T47D (cell line): ENCODE measurements at regions not wholly inside any gene's neighbourhood (a gene's known extent, or its start where the extent isn't known, plus 50 kb on each side); places are given as distances from the start of the nearest gene placed in this dataset.

ENCODE experiments used
- DNase-seq, 2 experiments: peaks; one replicate each; pipeline versions ENCODE4 v3.0.0 to v3.0.0-alpha.2; 2011 to 2012; ENCODE audit warnings: low read depth in 1 of 2, low spot score in 1 of 2
- JUND ChIP-seq: IDR thresholded peaks from 2 replicates; pipeline ENCODE4 v1.6.1; 2012; ENCODE audit warnings: low read depth
- in situ Hi-C: cut with HindIII; loops from 2 replicates; pipeline ENCODE4 v1.10.0; 2016; ENCODE audit warnings: low sequenced_read_pairs, low pct_unique_long_range_greater_than_20kb

DNA sequence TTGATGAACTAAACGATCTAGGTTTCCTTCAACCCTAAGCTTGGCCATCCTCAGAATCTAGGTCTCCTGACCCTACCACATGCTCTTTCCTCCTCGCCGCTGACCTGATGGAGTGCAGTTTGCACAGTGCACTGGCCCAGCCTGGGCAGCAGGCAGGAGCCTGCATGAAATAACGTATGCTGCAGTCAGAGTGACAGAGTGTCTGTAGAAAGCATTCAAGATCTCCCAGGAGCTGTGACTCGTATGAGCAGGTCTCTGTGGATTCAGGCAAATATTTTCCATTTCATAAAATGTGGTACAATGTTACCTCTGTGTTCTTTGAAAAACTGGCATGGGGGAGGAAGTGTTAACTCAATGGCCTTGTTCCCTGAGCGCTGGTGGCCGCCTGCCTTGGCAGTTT, 441.8 kb downstream of the RPS24 start:
- DNase-seq = no peak
- TF ChIP-seq JUND = no peak
- in situ Hi-C loops = no loop called here

- no peak for TF ChIP-seq JUND
- DNase-seq = no peak
- in situ Hi-C loops = no loop called here
Observed at GRCh38 chr10:78476156-78476555, 442.5 kb downstream of the RPS24 start.

- no peak for TF ChIP-seq JUND
- no peak for DNase-seq
- in situ Hi-C loops = no loop called here
Observed at GRCh38 chr10:78476844-78477243, 443.2 kb downstream of the RPS24 start.

DNA sequence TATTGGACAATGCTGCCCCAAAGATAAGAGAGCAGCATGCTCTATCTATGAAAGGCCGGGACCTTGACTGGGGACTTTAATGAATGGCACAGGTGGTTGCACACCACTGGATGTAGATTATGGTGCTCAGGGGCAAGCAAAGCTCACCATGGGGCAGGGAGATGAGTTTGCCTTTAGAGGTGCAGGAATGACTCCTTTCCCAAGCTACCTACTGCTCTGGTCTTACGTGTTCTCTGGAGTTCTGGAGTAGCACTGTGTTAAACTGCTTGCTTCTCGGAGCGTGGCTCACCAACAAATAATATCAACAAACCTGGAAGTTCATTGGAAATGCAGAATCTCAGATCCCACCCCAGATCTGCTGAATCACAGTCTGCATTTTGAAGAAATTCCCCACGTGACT, 445.3 kb downstream of the RPS24 start:
- DNase-seq = no peak
- no peak for TF ChIP-seq JUND
- in situ Hi-C loops = no loop called here

DNA sequence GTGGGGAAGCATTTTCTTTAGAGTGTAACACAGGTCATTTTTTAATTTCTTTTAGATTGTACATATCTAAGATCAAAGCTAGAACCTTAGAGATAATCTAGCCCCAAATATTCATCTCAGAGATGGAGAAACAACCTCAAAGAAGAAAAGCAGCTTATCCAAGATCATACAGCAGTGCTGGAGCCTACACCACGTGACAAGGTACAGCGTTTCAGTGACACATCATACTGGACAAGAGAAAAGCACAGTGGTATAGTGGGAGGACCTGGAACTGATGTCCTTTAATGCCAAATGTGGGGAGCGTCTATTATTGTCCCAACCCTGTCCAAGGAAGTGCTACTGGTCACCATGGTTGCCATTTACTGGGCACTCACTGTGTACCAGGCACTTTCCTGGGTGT, 445.8 kb downstream of the RPS24 start:
- DNase-seq = no peak
- TF ChIP-seq JUND = no peak
- in situ Hi-C loops = no loop called here

DNA sequence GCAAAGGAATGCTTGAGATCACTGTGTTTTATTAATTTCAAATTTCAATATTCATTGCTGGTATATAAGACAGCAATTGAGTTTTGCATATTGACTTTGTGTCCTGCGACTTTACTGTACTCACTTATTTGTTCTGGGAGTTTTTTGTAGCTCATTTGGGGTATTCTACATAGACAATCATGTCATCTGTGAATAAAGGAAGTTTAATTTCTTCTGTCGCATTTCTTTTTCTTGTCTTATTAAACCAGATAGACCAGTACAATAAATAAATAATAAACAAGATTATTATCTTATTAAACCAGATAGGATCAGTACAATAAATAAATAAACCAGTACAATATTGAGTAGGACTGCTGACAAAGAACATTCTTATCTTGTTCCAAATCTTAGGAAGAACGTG, 448.2 kb downstream of the RPS24 start:
- in situ Hi-C loops = no loop called here
- no peak for TF ChIP-seq JUND
- no peak for DNase-seq

GRCh38 chr10:78483641-78484040, 450.0 kb downstream of the RPS24 start:
- in situ Hi-C loops = no loop called here

GRCh38 chr10:78489034-78489433, 455.4 kb downstream of the RPS24 start:
- in situ Hi-C loops = no loop called here
- TF ChIP-seq JUND = no peak
- no peak for DNase-seq

More at GRCh38 chr10:78483641-78484040, 450.0 kb downstream of the RPS24 start:
- no peak for DNase-seq
- TF ChIP-seq JUND = no peak

DNA sequence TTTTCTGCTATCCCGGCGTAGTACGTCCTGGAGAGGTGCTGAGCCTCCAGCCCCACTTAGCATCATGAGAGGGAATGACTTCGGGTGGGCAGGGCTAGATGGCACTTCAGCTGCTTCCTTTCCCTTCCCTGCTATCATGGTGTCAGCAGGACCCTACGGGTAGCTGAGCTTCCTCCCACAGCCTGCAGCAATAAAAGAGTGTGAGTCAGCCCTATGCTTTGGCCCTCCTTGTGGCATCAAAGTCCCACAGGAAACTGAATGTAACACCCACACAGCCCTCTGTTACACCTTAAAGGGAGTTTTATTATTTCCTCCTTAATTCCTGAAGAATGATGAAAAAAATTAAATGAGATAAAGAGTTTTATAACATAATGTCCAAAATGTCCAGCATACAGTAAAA, 458.1 kb downstream of the RPS24 start:
- in situ Hi-C loops = no loop called here
- no peak for TF ChIP-seq JUND
- no peak for DNase-seq

DNA sequence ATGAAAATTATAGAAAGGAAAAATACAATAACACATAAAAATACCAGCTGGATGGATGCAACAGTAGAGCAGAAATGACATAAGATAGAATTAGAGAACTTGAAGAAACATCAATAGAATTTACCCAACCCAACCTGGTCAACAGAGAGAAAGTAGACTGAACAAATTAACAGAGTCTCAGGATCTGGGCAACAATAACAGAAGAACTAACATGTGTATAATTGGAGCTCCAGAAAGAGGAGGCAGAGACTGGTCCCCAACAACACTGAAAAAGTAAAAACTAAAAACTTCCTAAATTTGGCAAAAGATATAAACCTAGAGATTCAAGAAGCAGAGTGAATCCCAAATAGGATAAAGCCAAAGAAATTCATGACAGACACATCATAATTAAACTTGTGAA, 458.8 kb downstream of the RPS24 start:
- no peak for TF ChIP-seq JUND
- DNase-seq = no peak
- in situ Hi-C loops = no loop called here

GRCh38 chr10:78494179-78494578, 460.5 kb downstream of the RPS24 start:
- in situ Hi-C loops = no loop called here
- no peak for TF ChIP-seq JUND
- DNase-seq = no peak

GRCh38 chr10:78502210-78502936, 468.7 kb downstream of the RPS24 start:
- in situ Hi-C loops = no loop called here
- no peak for TF ChIP-seq JUND
- DNase-seq = no peak

DNA sequence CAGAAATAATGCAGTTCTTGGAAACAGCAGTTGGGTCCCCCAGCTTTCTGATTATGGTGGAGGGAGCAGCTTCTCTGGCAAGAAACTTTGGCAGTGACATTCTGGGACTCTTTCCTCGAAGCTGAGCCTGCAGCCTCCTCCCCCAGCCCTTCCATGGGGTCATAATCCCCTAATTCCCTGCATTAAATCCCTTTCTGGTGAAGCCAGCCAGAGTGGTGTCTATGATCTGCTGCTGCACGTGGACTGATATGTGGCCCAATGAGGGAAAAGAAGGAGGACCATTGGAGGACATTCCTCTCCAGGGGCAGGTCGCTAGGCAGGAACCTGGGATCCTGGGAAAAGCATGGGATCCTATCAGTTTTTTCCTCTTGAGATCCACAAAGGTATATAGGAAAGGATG, 470.5 kb downstream of the RPS24 start:
- no peak for DNase-seq
- in situ Hi-C loops = no loop called here
- no peak for TF ChIP-seq JUND

DNA sequence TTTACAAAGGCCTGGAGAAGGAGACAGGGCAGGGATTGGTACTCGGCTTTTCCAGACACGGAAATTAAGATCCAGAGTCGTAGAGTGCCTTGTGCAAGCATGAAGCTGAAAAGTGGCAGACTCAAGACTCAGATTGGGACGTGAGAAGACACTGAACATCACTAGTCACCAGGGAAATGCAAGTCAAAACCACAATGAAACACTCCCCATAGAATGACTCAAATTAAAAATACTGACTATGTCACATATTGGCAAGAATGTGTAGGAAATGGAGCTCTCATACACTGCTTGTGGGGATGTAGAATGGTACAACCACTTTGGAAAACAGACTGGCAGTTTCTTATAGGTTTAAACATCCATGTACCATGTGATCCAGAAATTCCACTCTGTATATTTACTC, 472.0 kb downstream of the RPS24 start:
- TF ChIP-seq JUND = no peak
- in situ Hi-C loops = no loop called here
- no peak for DNase-seq
